ENCODE measurements at regions not wholly inside any gene's neighbourhood (a gene's known extent, or its start where the extent isn't known, plus 50 kb on each side); places are given as distances from the start of the nearest gene placed in this dataset.

- TF ChIP-seq CTCF (IDR thresholded peaks at IDR 0.05) (peak; percentile 10 to 51 (median 38)), POLR2A (IDR thresholded peaks at IDR 0.05) (no peak)
Measured at GRCh38 chr21:18951271-18952038, 547.9 kb upstream of the TMPRSS15 start.

Data from heart left ventricle (tissue), 13 donors.